ENCODE measurements at regions not wholly inside any gene's neighbourhood (a gene's known extent, or its start where the extent isn't known, plus 50 kb on each side); places are given as distances from the start of the nearest gene placed in this dataset.
"Not testable (repeated sequence)": the region's sequence is repeated elsewhere in the genome, so short reads cannot be mapped to it uniquely, and the experiment has no call there.

- TF ChIP-seq CTCF (IDR thresholded peaks at IDR 0.05; ENCODE audit: low read depth, low read length) = no peak
- no peak for DNase-seq (ENCODE audit: extremely low read depth, low read depth)
Observed at GRCh38 chr13:85140192-85140591, 659.0 kb downstream of the SLITRK6 start.

- no peak for TF ChIP-seq CTCF (IDR thresholded peaks at IDR 0.05; ENCODE audit: low read depth, low read length)
- DNase-seq (ENCODE audit: extremely low read depth, low read depth) = no peak
Observed at GRCh38 chr13:85137516-85137915, 661.7 kb downstream of the SLITRK6 start.

GRCh38 chr13:85132986-85133385 lies 666.2 kb downstream of the SLITRK6 start:
- TF ChIP-seq CTCF (IDR thresholded peaks at IDR 0.05; ENCODE audit: low read depth, low read length) = no peak
- DNase-seq (ENCODE audit: extremely low read depth, low read depth) = no peak

GRCh38 chr13:85123501-85123900 lies 675.7 kb downstream of the SLITRK6 start:
- DNase-seq (ENCODE audit: extremely low read depth, low read depth) = not testable (repeated sequence)

- TF ChIP-seq CTCF (IDR thresholded peaks at IDR 0.05; ENCODE audit: low read depth, low read length) = no peak
- no peak for DNase-seq (ENCODE audit: extremely low read depth, low read depth)
Observed at GRCh38 chr13:85108356-85108755, 690.9 kb downstream of the SLITRK6 start.

GRCh38 chr13:85099245-85099644 lies 700.0 kb downstream of the SLITRK6 start:
- no peak for DNase-seq (ENCODE audit: extremely low read depth, low read depth)
- no peak for TF ChIP-seq CTCF (IDR thresholded peaks at IDR 0.05; ENCODE audit: low read depth, low read length)

GRCh38 chr13:85095418-85096272 lies 703.6 kb downstream of the SLITRK6 start:
- DNase-seq (ENCODE audit: extremely low read depth, low read depth) = no peak
- TF ChIP-seq CTCF (IDR thresholded peaks at IDR 0.05; ENCODE audit: low read depth, low read length) = no peak

- TF ChIP-seq CTCF (IDR thresholded peaks at IDR 0.05; ENCODE audit: low read depth, low read length) = no peak
- DNase-seq (ENCODE audit: extremely low read depth, low read depth) = no peak
Observed at GRCh38 chr13:85093808-85094207, 705.4 kb downstream of the SLITRK6 start.

Measured in AG09319 (cell line).